Fibroblast of lung (primary cell): ENCODE measurements at regions not wholly inside any gene's neighbourhood (a gene's known extent, or its start where the extent isn't known, plus 50 kb on each side); places are given as distances from the start of the nearest gene placed in this dataset.

Source experiments
- DNase-seq, 2 donors: peaks; one replicate each; pipeline versions ENCODE4 v3.0.0 to v3.0.0-alpha.2; 2010; ENCODE audit warnings: low read depth in 2 of 2
- H2AFZ ChIP-seq: 2 replicates; pipeline ENCODE4 v1.5.1; 2012; ENCODE audit warnings: low read length, control low read depth, inconsistent platforms
- H3K27ac ChIP-seq: 2 replicates; pipeline ENCODE4 v1.5.1; 2011; ENCODE audit warnings: low read length, control low read depth; ENCODE audit not compliant: insufficient read depth
- H3K27me3 ChIP-seq: 2 replicates; pipeline ENCODE4 v1.5.1; 2011; ENCODE audit warnings: mild to moderate bottlenecking, low read length; ENCODE audit not compliant: control insufficient read depth, insufficient read depth
- H3K36me3 ChIP-seq: 2 replicates; pipeline ENCODE4 v1.5.1; 2011; ENCODE audit warnings: low read length; ENCODE audit not compliant: control insufficient read depth, insufficient read depth
- H3K4me1 ChIP-seq: 2 replicates; pipeline ENCODE4 v1.5.1; 2011; ENCODE audit warnings: low read length; ENCODE audit not compliant: control insufficient read depth, insufficient read depth; ENCODE audit errors: extremely low read depth
- H3K4me2 ChIP-seq: 2 replicates; pipeline ENCODE4 v1.5.1; 2011; ENCODE audit warnings: low read length, control low read depth; ENCODE audit not compliant: insufficient read depth; ENCODE audit errors: extremely low read depth
- H3K4me3 ChIP-seq, 4 experiments: fragments of 200-600 bp in 1 of 4; sonication (generic) in 1 of 4; replicated peaks in 1 of 4; 2 replicates each; pipeline ENCODE4 v1.5.1; 2011 to 2016; ENCODE audit warnings: low read length in 4 of 4, low read depth in 3 of 4, mild to moderate bottlenecking in 3 of 4, control low read depth in 2 of 4, inconsistent platforms in 1 of 4, mixed read lengths in 1 of 4; ENCODE audit not compliant: insufficient read depth in 1 of 4; ENCODE audit errors: control extremely low read depth in 1 of 4
- H3K79me2 ChIP-seq: 2 replicates; pipeline ENCODE4 v1.5.1; 2012; ENCODE audit warnings: mild to moderate bottlenecking, low read length, inconsistent platforms; ENCODE audit not compliant: control insufficient read depth, insufficient read depth
- H3K9ac ChIP-seq: 2 replicates; pipeline ENCODE4 v1.5.1; 2011; ENCODE audit warnings: mild to moderate bottlenecking, low read length, control low read depth; ENCODE audit not compliant: insufficient read depth
- H3K9me3 ChIP-seq: 2 replicates; pipeline ENCODE4 v1.5.1; 2012; ENCODE audit warnings: low read depth, low read length; ENCODE audit not compliant: control insufficient read depth, insufficient read depth
- H4K20me1 ChIP-seq: 2 replicates; pipeline ENCODE4 v1.5.1; 2011; ENCODE audit warnings: low read length; ENCODE audit not compliant: control insufficient read depth, insufficient read depth; ENCODE audit errors: extremely low read depth
- EZH2 ChIP-seq: IDR thresholded peaks from 2 replicates; pipeline ENCODE4 v1.5.1; 2012; ENCODE audit warnings: low read length, control low read depth, mild to moderate bottlenecking; ENCODE audit errors: missing control alignments
- TF ChIP-seq, protein P1 (sequence below), 2 donors: IDR thresholded peaks in 1 of 2; conservative IDR thresholded peaks in 1 of 2; 1 replicate in 1 of 2; 2 replicates in 1 of 2; pipeline ENCODE4 v1.5.1; 2011 to 2012; ENCODE audit warnings: low read length in 2 of 2, control low read depth in 1 of 2, inconsistent platforms in 1 of 2, low read depth in 1 of 2, mild to moderate bottlenecking in 1 of 2

GRCh38 chr1:101739146-101739545, 257.6 kb downstream of the OLFM3 start:
- H3K27ac ChIP-seq = no peak overlapping the region
- H3K4me2 ChIP-seq = no peak overlapping the region

GRCh38 chr1:101739826-101740330, 256.8 kb downstream of the OLFM3 start:
- TF ChIP-seq, protein P1, sequence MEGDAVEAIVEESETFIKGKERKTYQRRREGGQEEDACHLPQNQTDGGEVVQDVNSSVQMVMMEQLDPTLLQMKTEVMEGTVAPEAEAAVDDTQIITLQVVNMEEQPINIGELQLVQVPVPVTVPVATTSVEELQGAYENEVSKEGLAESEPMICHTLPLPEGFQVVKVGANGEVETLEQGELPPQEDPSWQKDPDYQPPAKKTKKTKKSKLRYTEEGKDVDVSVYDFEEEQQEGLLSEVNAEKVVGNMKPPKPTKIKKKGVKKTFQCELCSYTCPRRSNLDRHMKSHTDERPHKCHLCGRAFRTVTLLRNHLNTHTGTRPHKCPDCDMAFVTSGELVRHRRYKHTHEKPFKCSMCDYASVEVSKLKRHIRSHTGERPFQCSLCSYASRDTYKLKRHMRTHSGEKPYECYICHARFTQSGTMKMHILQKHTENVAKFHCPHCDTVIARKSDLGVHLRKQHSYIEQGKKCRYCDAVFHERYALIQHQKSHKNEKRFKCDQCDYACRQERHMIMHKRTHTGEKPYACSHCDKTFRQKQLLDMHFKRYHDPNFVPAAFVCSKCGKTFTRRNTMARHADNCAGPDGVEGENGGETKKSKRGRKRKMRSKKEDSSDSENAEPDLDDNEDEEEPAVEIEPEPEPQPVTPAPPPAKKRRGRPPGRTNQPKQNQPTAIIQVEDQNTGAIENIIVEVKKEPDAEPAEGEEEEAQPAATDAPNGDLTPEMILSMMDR (conservative IDR thresholded peaks at IDR 0.05 in 1 of 2, IDR thresholded peaks at IDR 0.05 in 1 of 2; ENCODE audit: low read depth in 1 of 2, low read length in 2 of 2) = no peak
- TF ChIP-seq EZH2 = no peak
- no peaks in the 10 kb centered on the region for H3K79me2 ChIP-seq
- no peaks in the 10 kb centered on the region for H3K9me3 ChIP-seq
- no peaks in the 10 kb centered on the region for H4K20me1 ChIP-seq
- H3K4me2 ChIP-seq = no peak overlapping the region
- DNase-seq = no peak
- no peaks in the 10 kb centered on the region for H3K36me3 ChIP-seq
- H3K9ac ChIP-seq = no peak overlapping the region
- no peak overlapping the region for H3K27ac ChIP-seq
- no peak overlapping the region for H3K4me3 ChIP-seq
- no peak overlapping the region for H2AFZ ChIP-seq
- H3K4me1 ChIP-seq = no peaks in the 10 kb centered on the region
- no peaks in the 10 kb centered on the region for H3K27me3 ChIP-seq

More at GRCh38 chr1:101739146-101739545, 257.6 kb downstream of the OLFM3 start:
- no peaks in the 10 kb centered on the region for H3K9me3 ChIP-seq
- H3K4me3 ChIP-seq = no peak overlapping the region
- H4K20me1 ChIP-seq = no peaks in the 10 kb centered on the region
- H3K9ac ChIP-seq = no peak overlapping the region
- DNase-seq = no peak
- H3K79me2 ChIP-seq = no peaks in the 10 kb centered on the region
- no peaks in the 10 kb centered on the region for H3K27me3 ChIP-seq
- no peak for TF ChIP-seq EZH2
- TF ChIP-seq, protein P1 (conservative IDR thresholded peaks at IDR 0.05 in 1 of 2, IDR thresholded peaks at IDR 0.05 in 1 of 2; ENCODE audit: low read depth in 1 of 2, low read length in 2 of 2) = no peak
- no peaks in the 10 kb centered on the region for H3K4me1 ChIP-seq
- no peak overlapping the region for H2AFZ ChIP-seq
- no peaks in the 10 kb centered on the region for H3K36me3 ChIP-seq

DNA sequence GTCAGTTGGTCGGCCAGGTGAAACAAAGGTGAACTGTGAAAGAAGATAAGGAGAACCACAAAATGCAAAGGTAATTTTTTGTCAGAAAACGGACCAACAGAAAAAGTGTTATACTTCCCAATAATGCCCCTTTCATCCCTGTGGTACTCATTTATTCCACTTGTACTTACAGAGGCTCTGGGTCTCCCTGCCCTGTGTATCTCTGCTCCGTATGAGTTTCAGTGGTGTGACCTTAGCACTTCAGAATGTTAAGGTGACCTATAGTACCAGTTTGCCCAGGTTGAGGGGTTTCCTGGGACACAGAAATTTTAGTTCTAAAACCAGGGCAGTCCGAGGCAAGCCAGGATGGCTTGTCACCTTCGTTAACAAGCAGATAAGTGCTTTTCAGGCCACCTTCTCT, 254.8 kb downstream of the OLFM3 start:
- TF ChIP-seq, protein P1 (conservative IDR thresholded peaks at IDR 0.05 in 1 of 2, IDR thresholded peaks at IDR 0.05 in 1 of 2; ENCODE audit: low read depth in 1 of 2, low read length in 2 of 2) = no peak
- TF ChIP-seq EZH2 = no peak
- Histone ChIP-seq H3K4me1 (no peaks in the 10 kb centered on the region), H3K27me3 (no peaks in the 10 kb centered on the region), H3K4me3 (no peak overlapping the region), H3K79me2 (no peaks in the 10 kb centered on the region), H4K20me1 (no peaks in the 10 kb centered on the region), H2AFZ (no peak overlapping the region), H3K36me3 (no peaks in the 10 kb centered on the region), H3K9ac (no peak overlapping the region), H3K4me2 (no peak overlapping the region), H3K27ac (no peak overlapping the region), H3K9me3 (no peaks in the 10 kb centered on the region)
- DNase-seq = no peak
